Uterus (tissue), 2 donors: ENCODE measurements at regions not wholly inside any gene's neighbourhood (a gene's known extent, or its start where the extent isn't known, plus 50 kb on each side); places are given as distances from the start of the nearest gene placed in this dataset.

Experiments
- POLR2A ChIP-seq, 2 donors: fragments of 450-650 bp; IDR thresholded peaks; one replicate each; pipeline ENCODE4 v1.6.1; 2016; ENCODE audit warnings: antibody characterized with exemption in 2 of 2, mild to moderate bottlenecking in 1 of 2, moderate library complexity in 1 of 2
- TF ChIP-seq, protein P1 (sequence below), 4 experiments: fragments of 200-600 bp in 2 of 4; fragments of 450-650 bp in 2 of 4; sonication (generic) in 2 of 4; IDR thresholded peaks; one replicate each; pipeline ENCODE4 v1.5.1; 2016 to 2019; ENCODE audit warnings: antibody characterized with exemption in 4 of 4, mild to moderate bottlenecking in 2 of 4, moderate library complexity in 1 of 4

DNA sequence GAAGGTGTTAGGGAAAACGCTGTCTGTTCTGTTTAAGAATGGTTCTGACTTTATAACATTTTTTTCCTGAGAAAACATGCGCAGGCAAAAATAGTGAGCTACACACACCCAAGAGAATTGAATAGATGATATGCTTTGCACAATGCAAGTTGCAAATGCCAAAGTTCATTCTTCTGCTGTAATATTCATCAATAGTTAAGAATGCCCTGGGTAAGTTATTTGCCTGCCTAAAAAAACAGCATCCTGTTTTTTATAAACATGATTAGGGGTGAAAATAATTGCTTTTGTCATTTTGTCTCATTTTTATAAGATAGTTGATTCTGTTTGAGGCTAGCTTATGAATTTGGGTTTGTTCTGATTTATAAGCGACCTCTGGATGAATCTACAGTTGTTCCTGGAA is 99.4 kb downstream of the DTWD1 start:
- TF ChIP-seq, protein P1, sequence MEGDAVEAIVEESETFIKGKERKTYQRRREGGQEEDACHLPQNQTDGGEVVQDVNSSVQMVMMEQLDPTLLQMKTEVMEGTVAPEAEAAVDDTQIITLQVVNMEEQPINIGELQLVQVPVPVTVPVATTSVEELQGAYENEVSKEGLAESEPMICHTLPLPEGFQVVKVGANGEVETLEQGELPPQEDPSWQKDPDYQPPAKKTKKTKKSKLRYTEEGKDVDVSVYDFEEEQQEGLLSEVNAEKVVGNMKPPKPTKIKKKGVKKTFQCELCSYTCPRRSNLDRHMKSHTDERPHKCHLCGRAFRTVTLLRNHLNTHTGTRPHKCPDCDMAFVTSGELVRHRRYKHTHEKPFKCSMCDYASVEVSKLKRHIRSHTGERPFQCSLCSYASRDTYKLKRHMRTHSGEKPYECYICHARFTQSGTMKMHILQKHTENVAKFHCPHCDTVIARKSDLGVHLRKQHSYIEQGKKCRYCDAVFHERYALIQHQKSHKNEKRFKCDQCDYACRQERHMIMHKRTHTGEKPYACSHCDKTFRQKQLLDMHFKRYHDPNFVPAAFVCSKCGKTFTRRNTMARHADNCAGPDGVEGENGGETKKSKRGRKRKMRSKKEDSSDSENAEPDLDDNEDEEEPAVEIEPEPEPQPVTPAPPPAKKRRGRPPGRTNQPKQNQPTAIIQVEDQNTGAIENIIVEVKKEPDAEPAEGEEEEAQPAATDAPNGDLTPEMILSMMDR (IDR thresholded peaks at IDR 0.05), result no peak
- TF ChIP-seq POLR2A (IDR thresholded peaks at IDR 0.05), result no peak
